ENCODE measurements at regions not wholly inside any gene's neighbourhood (a gene's known extent, or its start where the extent isn't known, plus 50 kb on each side); places are given as distances from the start of the nearest gene placed in this dataset.
"Not testable (repeated sequence)": the region's sequence is repeated elsewhere in the genome, so short reads cannot be mapped to it uniquely, and the experiment has no call there.

GRCh38 chr2:111320965-111321364 is 200.3 kb downstream of the BCL2L11 start:
- not testable (repeated sequence) for DNase-seq

DNA sequence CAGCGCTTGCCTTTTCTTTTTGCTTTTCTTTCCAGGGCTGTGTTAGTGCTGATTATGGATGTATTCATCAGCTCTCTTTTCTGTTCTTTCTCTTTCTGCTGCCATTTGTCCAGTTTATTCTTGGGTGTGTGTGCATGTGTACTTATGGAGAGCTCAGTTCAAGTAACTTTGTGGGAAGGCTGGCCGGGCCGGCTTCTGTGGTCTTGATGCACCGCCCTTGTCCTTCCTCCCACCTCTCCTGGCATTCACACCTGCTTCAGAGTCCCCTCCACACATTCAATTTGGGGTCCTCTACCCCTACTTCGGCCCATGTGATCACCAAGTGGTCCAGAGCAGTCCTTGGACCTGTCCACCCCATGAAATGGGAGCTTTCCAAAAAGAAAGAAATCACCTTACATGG is 202.7 kb downstream of the BCL2L11 start:
- DNase-seq: not testable (repeated sequence)

GRCh38 chr2:111327726-111328125 is 207.0 kb downstream of the BCL2L11 start:
- DNase-seq: not testable (repeated sequence)

- not testable (repeated sequence) for DNase-seq
These were observed 208.6 kb downstream of the BCL2L11 start for GRCh38 chr2:111329309-111329708.

DNA sequence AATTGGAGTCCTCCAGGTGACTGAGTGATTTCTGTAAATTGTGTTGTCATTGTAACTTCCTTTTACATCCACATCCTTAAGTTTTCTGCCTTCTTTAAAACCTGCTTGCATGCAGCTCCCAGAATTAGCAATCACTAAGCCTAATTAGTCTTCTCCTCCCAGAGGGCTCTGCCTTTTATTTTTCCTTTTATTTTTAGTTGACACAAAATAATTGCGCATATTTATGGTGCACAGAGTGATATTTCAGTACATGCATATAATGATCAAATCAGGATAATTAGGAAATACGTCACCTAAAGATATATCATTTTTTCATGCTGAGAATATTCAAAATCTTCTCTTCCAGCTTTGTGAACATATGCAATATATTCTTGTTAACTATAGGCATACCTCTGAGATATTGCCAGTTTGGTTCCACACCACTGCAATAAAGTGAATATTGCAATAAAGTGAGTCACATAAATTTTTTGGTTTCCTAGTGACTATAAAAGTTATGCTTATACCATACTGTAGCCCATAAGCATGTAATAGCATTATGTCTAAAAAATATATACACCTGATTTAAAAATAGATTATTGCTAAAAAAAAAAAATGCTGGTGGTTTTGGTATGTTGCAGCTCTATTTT is 210.5 kb downstream of the BCL2L11 start:
- DNase-seq: not testable (repeated sequence)

DNA sequence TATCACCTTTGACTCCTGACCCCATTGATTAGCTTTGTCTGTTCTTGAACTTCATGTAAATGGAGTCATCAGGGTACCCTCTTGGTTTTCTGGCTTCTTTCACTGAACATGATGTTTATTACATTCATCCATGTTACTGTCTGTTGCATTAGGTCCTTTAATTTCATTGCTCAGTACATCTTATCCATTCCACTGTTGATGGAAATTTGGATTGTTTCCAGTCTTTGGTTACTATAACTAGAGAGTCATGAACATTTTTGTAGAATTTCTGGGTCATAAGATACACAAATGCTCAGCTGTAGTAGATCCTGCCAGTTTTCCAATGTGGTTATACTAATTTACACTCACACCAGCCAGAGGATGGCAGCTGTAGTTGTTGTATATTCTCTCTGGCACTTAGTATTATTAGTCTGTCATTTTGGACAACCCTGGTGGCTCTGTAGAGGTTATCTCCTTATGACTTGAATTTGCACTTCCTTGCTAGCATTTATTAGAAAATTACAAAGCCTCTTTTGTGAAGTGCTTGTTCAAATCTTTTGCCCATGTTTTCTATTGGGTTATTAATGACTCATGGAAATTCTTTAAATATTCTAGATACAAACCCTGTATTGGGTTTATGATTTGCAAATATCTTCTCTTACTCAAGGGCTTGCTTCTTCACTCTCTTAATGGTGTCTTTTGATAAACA is 214.7 kb downstream of the BCL2L11 start:
- not testable (repeated sequence) for DNase-seq

- not testable (repeated sequence) for DNase-seq
These were observed 217.8 kb downstream of the BCL2L11 start for GRCh38 chr2:111338474-111338873.

GRCh38 chr2:111339476-111339875 is 218.8 kb downstream of the BCL2L11 start:
- DNase-seq: not testable (repeated sequence)

DNA sequence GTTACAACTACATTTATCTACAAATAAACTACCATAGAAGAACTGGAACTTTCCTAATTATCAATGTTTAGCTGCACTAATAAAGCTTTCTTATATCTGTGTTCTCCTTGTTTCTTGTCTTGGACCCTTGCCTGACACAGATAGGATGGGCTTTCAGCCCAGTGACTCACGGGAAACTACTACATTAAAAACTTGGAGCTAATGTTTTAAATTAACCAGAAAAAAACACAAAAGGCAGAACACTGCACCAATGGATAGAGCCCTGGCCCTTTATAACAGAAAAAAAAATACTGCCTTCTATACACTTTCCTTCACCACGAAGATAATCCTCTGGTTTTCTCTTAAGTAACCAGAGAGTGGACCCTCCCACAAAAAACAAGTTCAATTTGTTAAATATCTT is 223.9 kb downstream of the BCL2L11 start:
- not testable (repeated sequence) for DNase-seq

DNA sequence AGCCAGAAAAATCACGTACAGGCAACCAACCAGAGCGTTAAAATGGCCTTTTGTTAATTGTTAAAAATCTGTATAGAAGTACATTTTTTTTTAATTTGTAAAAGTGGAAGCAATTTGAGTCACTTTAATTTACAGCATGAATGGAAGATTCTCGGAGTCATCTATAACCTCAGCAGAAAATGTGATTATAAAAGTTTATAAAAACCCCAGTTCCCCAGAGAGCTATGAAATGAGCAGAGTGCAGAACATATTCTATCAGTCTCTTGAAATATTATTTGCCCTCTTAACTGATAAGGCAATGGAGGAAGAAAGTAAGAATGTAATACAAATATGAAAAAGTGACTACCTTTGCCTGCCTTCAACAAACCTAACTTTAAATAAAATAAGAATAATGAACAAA is 224.7 kb downstream of the BCL2L11 start:
- DNase-seq: not testable (repeated sequence)

- DNase-seq: not testable (repeated sequence)
These were observed 225.6 kb downstream of the BCL2L11 start for GRCh38 chr2:111346018-111346930.

- DNase-seq: not testable (repeated sequence)
These were observed 227.0 kb downstream of the BCL2L11 start for GRCh38 chr2:111347695-111348094.

DNA sequence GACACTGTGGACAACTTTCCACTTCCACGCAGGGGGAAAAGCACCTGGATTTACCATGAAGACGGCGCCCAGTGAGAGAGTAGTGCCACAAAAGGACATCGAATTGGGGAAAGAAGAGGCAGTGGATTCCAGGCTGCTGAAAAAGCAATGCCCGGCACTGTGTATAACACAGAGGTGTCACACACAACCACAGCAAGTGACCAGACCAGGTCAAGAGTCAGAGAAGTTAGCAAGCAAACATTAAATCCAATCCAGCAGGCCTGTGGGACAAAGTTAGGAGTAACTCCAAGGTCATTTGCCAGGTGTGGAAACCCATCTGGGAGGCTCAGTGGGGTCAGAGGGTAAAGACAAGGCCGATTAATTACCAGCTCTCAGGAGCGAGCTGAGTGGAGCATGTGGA is 227.6 kb downstream of the BCL2L11 start:
- not testable (repeated sequence) for DNase-seq

GRCh38 chr2:111355022-111355817 is 234.5 kb downstream of the BCL2L11 start:
- DNase-seq: not testable (repeated sequence)

DNA sequence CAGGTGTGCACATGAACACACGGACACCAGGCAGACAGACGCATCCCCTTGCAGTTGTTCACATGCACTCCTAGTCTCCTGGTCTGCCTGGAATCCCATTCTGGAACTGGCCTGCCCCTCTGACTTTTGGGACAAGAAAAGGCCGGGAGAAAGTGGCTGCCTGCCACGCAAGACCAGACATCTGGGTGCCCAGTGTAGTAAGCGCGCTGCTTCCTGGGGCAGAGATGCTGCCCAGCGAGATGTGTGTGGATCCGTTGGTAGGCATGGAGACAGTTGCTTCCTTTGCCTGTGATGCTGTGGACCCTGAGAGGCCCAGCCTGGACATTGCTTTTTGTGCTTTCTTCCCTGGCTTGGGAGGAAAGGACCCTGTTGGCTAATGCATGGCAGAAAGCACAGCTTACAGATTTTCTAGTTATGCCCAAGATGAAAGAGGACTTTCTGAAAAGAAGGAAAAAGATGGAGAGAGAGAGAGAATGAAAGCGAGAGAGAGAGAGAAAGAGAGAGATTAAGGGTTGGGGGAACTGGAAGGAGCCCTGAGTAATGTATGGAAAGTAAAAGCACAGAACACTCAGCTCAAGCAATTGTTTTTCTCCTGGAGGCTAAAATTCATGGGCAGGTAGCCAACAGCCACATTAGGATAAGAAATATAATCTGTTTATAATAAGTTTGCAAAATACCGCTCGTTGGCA is 235.3 kb downstream of the BCL2L11 start:
- not testable (repeated sequence) for DNase-seq

DNA sequence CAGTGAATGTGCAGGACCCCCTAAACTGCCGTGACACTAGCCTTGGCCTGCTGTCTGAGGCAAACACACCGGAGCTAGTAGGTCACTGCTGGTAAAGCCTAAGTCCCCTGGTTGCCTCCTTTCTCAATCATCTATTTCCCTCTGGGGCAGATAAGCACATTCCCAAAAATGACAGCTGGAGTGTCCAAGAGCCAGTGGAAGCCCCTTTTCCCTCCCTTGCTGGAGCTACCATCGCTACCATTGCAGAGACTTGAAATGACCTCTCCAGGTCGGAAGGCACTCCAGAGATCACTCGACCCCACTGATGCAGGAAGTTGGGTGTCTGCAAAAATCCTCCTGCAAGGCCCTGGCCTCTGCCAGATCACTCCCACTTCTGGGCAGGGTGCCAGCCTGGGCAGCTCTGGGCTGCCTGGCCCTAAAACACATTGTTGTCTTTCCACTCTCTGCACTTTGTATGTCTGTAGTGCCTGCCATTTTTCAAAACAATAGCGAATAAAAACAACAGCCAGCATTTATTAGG is 235.9 kb downstream of the BCL2L11 start:
- not testable (repeated sequence) for DNase-seq

DNA sequence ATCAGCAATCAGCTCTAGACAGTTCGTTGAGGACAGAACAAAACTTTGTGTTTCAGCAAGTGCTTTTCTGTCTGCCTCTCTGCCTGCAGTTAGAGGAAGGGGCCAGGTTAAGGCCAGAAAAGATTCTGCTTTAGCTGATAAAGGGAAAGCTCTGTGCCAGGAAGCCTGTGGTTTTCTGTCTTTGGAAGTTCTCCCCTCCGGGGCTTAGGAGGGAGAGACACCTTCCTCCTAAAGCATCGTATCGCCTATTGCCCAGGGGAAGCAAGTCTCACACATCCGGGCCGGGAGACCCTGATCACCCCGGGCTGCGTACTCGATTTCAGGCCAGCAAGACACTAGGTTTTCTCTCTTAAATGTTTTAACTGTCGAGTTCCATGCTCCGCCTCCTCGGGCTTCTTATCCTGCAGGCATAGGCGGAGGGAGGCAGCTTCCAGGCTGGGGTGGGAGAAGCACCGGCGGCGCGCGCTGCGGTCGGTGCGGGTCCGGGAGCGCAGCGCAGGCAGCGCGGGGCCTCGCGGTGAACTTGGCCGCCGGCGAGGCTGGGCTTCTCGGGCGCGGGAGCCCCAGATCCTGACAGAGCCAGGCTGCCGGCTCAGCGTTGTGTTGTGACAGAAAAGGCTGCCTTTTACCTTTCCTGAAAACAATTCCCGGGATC is 245.4 kb downstream of the BCL2L11 start:
- DNase-seq: not testable (repeated sequence)

- DNase-seq: not testable (repeated sequence)
These were observed 245.9 kb downstream of the BCL2L11 start for GRCh38 chr2:111366641-111367029.

- DNase-seq: not testable (repeated sequence)
These were observed 246.4 kb downstream of the BCL2L11 start for GRCh38 chr2:111367080-111367479.

DNA sequence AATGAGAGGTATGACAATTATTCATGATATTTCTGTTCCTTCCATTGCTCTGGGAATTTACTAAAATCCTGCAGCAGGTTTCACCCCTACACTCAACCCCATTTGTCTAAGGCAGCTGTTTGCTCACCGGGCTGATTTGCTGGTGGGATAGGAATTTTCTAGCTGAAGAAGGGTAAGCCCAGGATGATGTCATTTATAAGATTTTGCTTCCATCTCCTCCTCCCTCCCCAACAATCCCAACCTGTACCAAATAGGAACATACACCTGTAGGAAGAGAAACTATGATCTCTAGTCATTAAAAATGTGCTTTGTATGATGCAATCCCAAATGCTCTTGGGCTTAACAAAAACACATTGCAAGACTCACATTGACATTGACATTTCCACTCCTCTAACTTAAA is 247.2 kb downstream of the BCL2L11 start:
- DNase-seq: not testable (repeated sequence)

- not testable (repeated sequence) for DNase-seq
These were observed 247.6 kb downstream of the BCL2L11 start for GRCh38 chr2:111368288-111368687.

Measured in stimulated activated CD4-positive, alpha-beta T cell treated with anti-CD3 and anti-CD28 coated beads, Interleukin-12 subunit alpha, Interleukin-12 subunit beta, amount 100 ng/mL, for 4 hours (primary cell).